IMR-90 (cell line): ENCODE measurements at regions not wholly inside any gene's neighbourhood (a gene's known extent, or its start where the extent isn't known, plus 50 kb on each side); places are given as distances from the start of the nearest gene placed in this dataset.

Experiments used
- BHLHE40 ChIP-seq: fragments of 150-350 bp; IDR thresholded peaks from 2 replicates; pipeline ENCODE4 v1.6.1; 2016; ENCODE audit warnings: mild to moderate bottlenecking, low read depth, low read length
- CEBPB ChIP-seq: IDR thresholded peaks from 2 replicates; pipeline ENCODE4 v1.6.1; 2012; ENCODE audit warnings: low read depth, low read length, improper control_type of control experiment
- CHD1 ChIP-seq: IDR thresholded peaks from 2 replicates; pipeline ENCODE4 v1.6.1; 2012; ENCODE audit warnings: low read depth, low read length, improper control_type of control experiment
- FOS ChIP-seq: fragments of 150-350 bp; IDR thresholded peaks from 2 replicates; pipeline ENCODE4 v1.6.1; 2016; ENCODE audit warnings: low read depth, low read length
- MAFK ChIP-seq: IDR thresholded peaks from 2 replicates; pipeline ENCODE4 v1.6.1; 2012; ENCODE audit warnings: low read depth, low read length, improper control_type of control experiment
- MAZ ChIP-seq: IDR thresholded peaks from 2 replicates; pipeline ENCODE4 v1.6.1; 2012; ENCODE audit warnings: low read depth, mild to moderate bottlenecking, low read length, improper control_type of control experiment, moderate library complexity, borderline replicate concordance
- POLR2A ChIP-seq: IDR thresholded peaks from 2 replicates; pipeline ENCODE4 v1.6.1; 2012; ENCODE audit warnings: mild to moderate bottlenecking, low read depth, low read length
- RAD21 ChIP-seq: IDR thresholded peaks from 2 replicates; pipeline ENCODE4 v1.6.1; 2012; ENCODE audit warnings: low read length, improper control_type of control experiment
- RFX5 ChIP-seq: IDR thresholded peaks from 2 replicates; pipeline ENCODE4 v1.8.0; 2012; ENCODE audit warnings: low read depth, mild to moderate bottlenecking, low read length, moderate library complexity
- TF ChIP-seq, protein P1 (sequence below): conservative IDR thresholded peaks from 2 replicates; pipeline ENCODE4 v1.5.1; 2012; ENCODE audit warnings: mild to moderate bottlenecking, low read depth, low read length, improper control_type of control experiment
- TF ChIP-seq, protein P2 (sequence below): fragments of 150-350 bp; IDR thresholded peaks from 2 replicates; pipeline ENCODE4 v1.6.1; 2017; ENCODE audit warnings: mild to moderate bottlenecking, antibody characterized with exemption, low read length, low read depth
- TF ChIP-seq, protein P3 (sequence below): fragments of 150-350 bp; IDR thresholded peaks from 2 replicates; pipeline ENCODE4 v1.6.1; 2016; ENCODE audit warnings: low read depth, mild to moderate bottlenecking, low read length, moderate library complexity, borderline replicate concordance

DNA sequence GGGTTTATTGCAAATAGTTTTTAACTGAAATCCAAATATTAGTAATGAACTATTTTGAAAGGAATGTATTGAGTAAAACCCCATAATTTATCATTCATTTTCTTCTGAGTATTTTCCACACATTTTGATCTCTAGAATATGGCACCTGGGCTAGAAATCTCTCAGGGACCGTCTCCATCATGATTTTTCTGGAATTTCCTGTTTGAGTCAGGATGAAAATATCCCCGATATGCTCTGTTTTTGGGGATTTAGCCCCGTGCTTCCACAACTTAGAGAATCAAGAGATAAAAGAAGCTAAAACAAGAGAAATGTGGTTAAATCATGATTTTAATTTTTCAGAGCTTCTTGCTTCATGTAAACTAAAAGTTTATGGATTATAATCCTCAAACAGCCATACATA lies 114.2 kb downstream of the SPCS3 start:
- TF ChIP-seq POLR2A = no peak
- TF ChIP-seq, protein P1, sequence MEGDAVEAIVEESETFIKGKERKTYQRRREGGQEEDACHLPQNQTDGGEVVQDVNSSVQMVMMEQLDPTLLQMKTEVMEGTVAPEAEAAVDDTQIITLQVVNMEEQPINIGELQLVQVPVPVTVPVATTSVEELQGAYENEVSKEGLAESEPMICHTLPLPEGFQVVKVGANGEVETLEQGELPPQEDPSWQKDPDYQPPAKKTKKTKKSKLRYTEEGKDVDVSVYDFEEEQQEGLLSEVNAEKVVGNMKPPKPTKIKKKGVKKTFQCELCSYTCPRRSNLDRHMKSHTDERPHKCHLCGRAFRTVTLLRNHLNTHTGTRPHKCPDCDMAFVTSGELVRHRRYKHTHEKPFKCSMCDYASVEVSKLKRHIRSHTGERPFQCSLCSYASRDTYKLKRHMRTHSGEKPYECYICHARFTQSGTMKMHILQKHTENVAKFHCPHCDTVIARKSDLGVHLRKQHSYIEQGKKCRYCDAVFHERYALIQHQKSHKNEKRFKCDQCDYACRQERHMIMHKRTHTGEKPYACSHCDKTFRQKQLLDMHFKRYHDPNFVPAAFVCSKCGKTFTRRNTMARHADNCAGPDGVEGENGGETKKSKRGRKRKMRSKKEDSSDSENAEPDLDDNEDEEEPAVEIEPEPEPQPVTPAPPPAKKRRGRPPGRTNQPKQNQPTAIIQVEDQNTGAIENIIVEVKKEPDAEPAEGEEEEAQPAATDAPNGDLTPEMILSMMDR = no peak
- TF ChIP-seq BHLHE40 = no peak
- TF ChIP-seq, protein P2, sequence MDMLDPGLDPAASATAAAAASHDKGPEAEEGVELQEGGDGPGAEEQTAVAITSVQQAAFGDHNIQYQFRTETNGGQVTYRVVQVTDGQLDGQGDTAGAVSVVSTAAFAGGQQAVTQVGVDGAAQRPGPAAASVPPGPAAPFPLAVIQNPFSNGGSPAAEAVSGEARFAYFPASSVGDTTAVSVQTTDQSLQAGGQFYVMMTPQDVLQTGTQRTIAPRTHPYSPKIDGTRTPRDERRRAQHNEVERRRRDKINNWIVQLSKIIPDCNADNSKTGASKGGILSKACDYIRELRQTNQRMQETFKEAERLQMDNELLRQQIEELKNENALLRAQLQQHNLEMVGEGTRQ = no peak
- no peak for TF ChIP-seq FOS
- TF ChIP-seq MAFK = no peak
- TF ChIP-seq RFX5 = no peak
- TF ChIP-seq CHD1 = no peak
- TF ChIP-seq, protein P3, sequence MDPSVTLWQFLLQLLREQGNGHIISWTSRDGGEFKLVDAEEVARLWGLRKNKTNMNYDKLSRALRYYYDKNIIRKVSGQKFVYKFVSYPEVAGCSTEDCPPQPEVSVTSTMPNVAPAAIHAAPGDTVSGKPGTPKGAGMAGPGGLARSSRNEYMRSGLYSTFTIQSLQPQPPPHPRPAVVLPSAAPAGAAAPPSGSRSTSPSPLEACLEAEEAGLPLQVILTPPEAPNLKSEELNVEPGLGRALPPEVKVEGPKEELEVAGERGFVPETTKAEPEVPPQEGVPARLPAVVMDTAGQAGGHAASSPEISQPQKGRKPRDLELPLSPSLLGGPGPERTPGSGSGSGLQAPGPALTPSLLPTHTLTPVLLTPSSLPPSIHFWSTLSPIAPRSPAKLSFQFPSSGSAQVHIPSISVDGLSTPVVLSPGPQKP = no peak
- no peak for TF ChIP-seq CEBPB
- no peak for TF ChIP-seq RAD21
- no peak for TF ChIP-seq MAZ
